Lung (tissue), 11 donors: ENCODE measurements at regions not wholly inside any gene's neighbourhood (a gene's known extent, or its start where the extent isn't known, plus 50 kb on each side); places are given as distances from the start of the nearest gene placed in this dataset.

Experiments
- ATAC-seq: fragments of 200-7000 bp; cut with Tn5 transposase; one replicate; pipeline ENCODE4 v1.9.1; 2020; ENCODE audit warnings: moderate number of reproducible peaks; ENCODE audit not compliant: insufficient read depth, low FRiP score
- DNase-seq, 3 donors: peaks; one replicate each; pipeline ENCODE4 v3.0.0-alpha.2; 2013 to 2017
- H3K27ac ChIP-seq, 2 donors: one replicate each; pipeline ENCODE4 v1.5.1; 2013; ENCODE audit warnings: mild to moderate bottlenecking in 2 of 2, moderate library complexity in 2 of 2, control low read depth in 1 of 2, inconsistent platforms in 1 of 2, low read depth in 1 of 2, low read length in 1 of 2
- H3K27me3 ChIP-seq, 3 donors: one replicate each; pipeline ENCODE4 v1.5.1; 2013; ENCODE audit warnings: low read length in 2 of 3; ENCODE audit not compliant: control insufficient read depth in 3 of 3, insufficient read depth in 3 of 3
- H3K36me3 ChIP-seq, 4 donors: one replicate each; pipeline ENCODE4 v1.5.1; 2013; ENCODE audit warnings: low read length in 4 of 4, mild to moderate bottlenecking in 1 of 4, moderate library complexity in 1 of 4; ENCODE audit not compliant: control insufficient read depth in 4 of 4, insufficient read depth in 4 of 4
- H3K4me1 ChIP-seq, 5 donors: one replicate each; pipeline ENCODE4 v1.5.1; 2013; ENCODE audit warnings: low read length in 5 of 5, mild to moderate bottlenecking in 2 of 5, moderate library complexity in 1 of 5; ENCODE audit not compliant: control insufficient read depth in 5 of 5, insufficient read depth in 5 of 5
- H3K4me3 ChIP-seq: one replicate; pipeline ENCODE4 v1.5.1; 2013; ENCODE audit warnings: mild to moderate bottlenecking, control low read depth, moderate library complexity
- H3K9ac ChIP-seq, 2 donors: one replicate each; pipeline ENCODE4 v1.5.1; 2013; ENCODE audit warnings: low read length in 2 of 2, control low read depth in 1 of 2; ENCODE audit not compliant: insufficient read depth in 1 of 2
- H3K9me3 ChIP-seq, 4 donors: one replicate each; pipeline ENCODE4 v1.5.1; 2013; ENCODE audit warnings: low read length in 3 of 4, mild to moderate bottlenecking in 1 of 4, moderate library complexity in 1 of 4; ENCODE audit not compliant: control insufficient read depth in 4 of 4, insufficient read depth in 3 of 4
- CTCF ChIP-seq: IDR thresholded peaks from 2 replicates; pipeline ENCODE4 v1.5.1; 2012; ENCODE audit warnings: mild to moderate bottlenecking; ENCODE audit errors: control extremely low read depth, extremely low read depth
- WGBS, 2 donors: extraction: QIAGEN DNeasy Blood & Tissue Kit; methylation state at CpG; one replicate each; pipeline ENCODE4 v1.1.7; 2013; 5-methylcytosine and 5-hydroxymethylcytosine counted together
- donor health status: control.
- donor health status: control.
- donor health status: Bipolar disorder and iron deficiency.
- donor health status: healthy.
- donor health status: DM: yes; HTN: yes; CAD: no.

GRCh38 chr3:187618722-187619121, 51.5 kb downstream of the SST start:
- Histone ChIP-seq H3K4me3 (no peak overlapping the region), H3K4me1 (no peaks in the 10 kb centered on the region), H3K9me3 (no peaks in the 10 kb centered on the region), H3K9ac (no peak overlapping the region), H3K36me3 (no peaks in the 10 kb centered on the region), H3K27ac (no peak overlapping the region), H3K27me3 (no peaks in the 10 kb centered on the region)
- DNase-seq, result no peak
- TF ChIP-seq CTCF, result no peak
- no peak for ATAC-seq
- 58 to 66% methylated on average over 3 of the region's 3 CpGs for WGBS, 2 donors

- ATAC-seq (no peak), DNase-seq (no peak)
- no peak for TF ChIP-seq CTCF
- Histone ChIP-seq H3K4me1 (no peaks in the 10 kb centered on the region), H3K27me3 (no peaks in the 10 kb centered on the region), H3K27ac (no peak overlapping the region), H3K9me3 (no peaks in the 10 kb centered on the region), H3K36me3 (no peaks in the 10 kb centered on the region), H3K9ac (no peak overlapping the region), H3K4me3 (no peak overlapping the region)
- 82 to 87% methylated on average over 8 of the region's 8 CpGs for WGBS, 2 donors
These were observed 53.0 kb downstream of the SST start for GRCh38 chr3:187617213-187617612.

GRCh38 chr3:187616307-187616972, 53.8 kb downstream of the SST start:
- H3K4me1 ChIP-seq, result no peaks in the 10 kb centered on the region
- H3K27me3 ChIP-seq, result no peaks in the 10 kb centered on the region
- H3K36me3 ChIP-seq, result no peaks in the 10 kb centered on the region
- ATAC-seq (no peak), DNase-seq (peak; percentile 22 to 47 (median 22))
- WGBS, 2 donors, result 57 to 59% methylated on average over 4 of the region's 4 CpGs
- peak; percentile 51 for TF ChIP-seq CTCF
- H3K27ac ChIP-seq, result no peak overlapping the region
- H3K9me3 ChIP-seq, result no peaks in the 10 kb centered on the region
- H3K4me3 ChIP-seq, result no peak overlapping the region
- no peak overlapping the region for H3K9ac ChIP-seq

- Histone ChIP-seq H3K4me1 (peaks cover 0 to 3% (median 0%) of the 10 kb centered on the region in 5 donors), H3K4me3 (no peak overlapping the region), H3K9me3 (no peaks in the 10 kb centered on the region), H3K36me3 (no peaks in the 10 kb centered on the region), H3K27me3 (no peaks in the 10 kb centered on the region), H3K9ac (no peak overlapping the region), H3K27ac (no peak overlapping the region)
- no peak for DNase-seq
- no peak for ATAC-seq
- no peak for TF ChIP-seq CTCF
- WGBS, 2 donors, result 45 to 64% methylated on average over 3 of the region's 3 CpGs
These were observed 54.6 kb downstream of the SST start for GRCh38 chr3:187615630-187616029.
